LNCaP clone FGC (cell line): ENCODE measurements at regions not wholly inside any gene's neighbourhood (a gene's known extent, or its start where the extent isn't known, plus 50 kb on each side); places are given as distances from the start of the nearest gene placed in this dataset.

Source experiments
- DNase-seq: peaks from one replicate; pipeline ENCODE4 v3.0.0-alpha.2; 2011; ENCODE audit warnings: low read depth
- H3K4me3 ChIP-seq: 2 replicates; pipeline ENCODE4 v1.5.1; 2011; ENCODE audit warnings: mild to moderate bottlenecking, low read depth, low read length, control low read depth
- CTCF ChIP-seq: IDR thresholded peaks from 2 replicates; pipeline ENCODE4 v1.5.1; 2012; ENCODE audit warnings: mild to moderate bottlenecking; ENCODE audit not compliant: control insufficient read depth, insufficient read depth; ENCODE audit errors: extremely low read depth

- DNase-seq: no peak
- H3K4me3 ChIP-seq: no peak overlapping the region
- no peak for TF ChIP-seq CTCF
Measured at GRCh38 chr7:63113713-63114285, 884.9 kb upstream of the ZNF722 start.

- no peak overlapping the region for H3K4me3 ChIP-seq
- no peak for DNase-seq
Measured at GRCh38 chr7:63114371-63114985, 884.2 kb upstream of the ZNF722 start.

More at GRCh38 chr7:63114371-63114985, 884.2 kb upstream of the ZNF722 start:
- TF ChIP-seq CTCF: no peak
